Glutamatergic neuron (in vitro differentiated cells): ENCODE measurements at regions not wholly inside any gene's neighbourhood (a gene's known extent, or its start where the extent isn't known, plus 50 kb on each side); places are given as distances from the start of the nearest gene placed in this dataset.

Experiments
- DNase-seq: peaks from one replicate; pipeline ENCODE4 v3.0.0; 2022
- H3K27ac Mint-ChIP-seq: one replicate; pipeline ENCODE4 v1.8.0; 2020; ENCODE audit warnings: mild to moderate bottlenecking, mixed read lengths, inconsistent platforms; ENCODE audit not compliant: unreplicated experiment
- H3K27me3 Mint-ChIP-seq: one replicate; pipeline ENCODE4 v1.8.0; 2020; ENCODE audit warnings: mild to moderate bottlenecking, moderate library complexity, mixed read lengths, inconsistent platforms; ENCODE audit not compliant: unreplicated experiment
- H3K36me3 Mint-ChIP-seq: one replicate; pipeline ENCODE4 v1.8.0; 2020; ENCODE audit warnings: mild to moderate bottlenecking, mixed read lengths, inconsistent platforms; ENCODE audit not compliant: unreplicated experiment
- H3K4me1 Mint-ChIP-seq: one replicate; pipeline ENCODE4 v1.8.0; 2020; ENCODE audit warnings: mild to moderate bottlenecking, low read depth, mixed read lengths, inconsistent platforms; ENCODE audit not compliant: unreplicated experiment
- H3K4me3 Mint-ChIP-seq: one replicate; pipeline ENCODE4 v1.8.0; 2020; ENCODE audit warnings: mild to moderate bottlenecking, mixed read lengths, inconsistent platforms; ENCODE audit not compliant: unreplicated experiment
- H3K9me3 Mint-ChIP-seq: one replicate; pipeline ENCODE4 v1.8.0; 2020; ENCODE audit warnings: mild to moderate bottlenecking, moderate library complexity, mixed read lengths, inconsistent platforms; ENCODE audit not compliant: unreplicated experiment
- TF ChIP-seq, protein P1 (sequence below): fragments of 200-600 bp; sonication (generic); IDR thresholded peaks from one replicate; pipeline ENCODE4 v1.5.0; 2021; ENCODE audit not compliant: partially characterized antibody, unreplicated experiment

DNA sequence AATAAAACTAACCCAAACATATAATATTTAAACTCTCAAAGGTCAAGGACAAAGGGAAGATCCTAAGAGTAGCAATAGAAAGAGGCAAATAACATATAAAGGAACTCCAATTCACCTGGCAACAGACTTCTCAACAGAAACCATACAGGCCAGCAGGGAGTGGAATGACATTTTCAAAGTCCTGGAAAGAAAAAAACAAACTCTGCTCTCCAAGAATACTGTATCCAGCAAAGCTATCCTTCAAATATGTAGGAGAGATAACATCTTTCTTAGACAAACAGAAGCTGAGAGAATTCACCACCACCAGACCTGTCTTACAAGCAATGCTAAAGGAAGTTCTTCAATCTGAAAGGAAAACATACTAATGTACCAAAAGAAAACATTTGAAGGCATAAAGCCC, 51.5 kb upstream of the TMEM158 start:
- no peak for DNase-seq
- TF ChIP-seq, protein P1, sequence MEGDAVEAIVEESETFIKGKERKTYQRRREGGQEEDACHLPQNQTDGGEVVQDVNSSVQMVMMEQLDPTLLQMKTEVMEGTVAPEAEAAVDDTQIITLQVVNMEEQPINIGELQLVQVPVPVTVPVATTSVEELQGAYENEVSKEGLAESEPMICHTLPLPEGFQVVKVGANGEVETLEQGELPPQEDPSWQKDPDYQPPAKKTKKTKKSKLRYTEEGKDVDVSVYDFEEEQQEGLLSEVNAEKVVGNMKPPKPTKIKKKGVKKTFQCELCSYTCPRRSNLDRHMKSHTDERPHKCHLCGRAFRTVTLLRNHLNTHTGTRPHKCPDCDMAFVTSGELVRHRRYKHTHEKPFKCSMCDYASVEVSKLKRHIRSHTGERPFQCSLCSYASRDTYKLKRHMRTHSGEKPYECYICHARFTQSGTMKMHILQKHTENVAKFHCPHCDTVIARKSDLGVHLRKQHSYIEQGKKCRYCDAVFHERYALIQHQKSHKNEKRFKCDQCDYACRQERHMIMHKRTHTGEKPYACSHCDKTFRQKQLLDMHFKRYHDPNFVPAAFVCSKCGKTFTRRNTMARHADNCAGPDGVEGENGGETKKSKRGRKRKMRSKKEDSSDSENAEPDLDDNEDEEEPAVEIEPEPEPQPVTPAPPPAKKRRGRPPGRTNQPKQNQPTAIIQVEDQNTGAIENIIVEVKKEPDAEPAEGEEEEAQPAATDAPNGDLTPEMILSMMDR, result no peak
- H3K4me3 Mint-ChIP-seq, result no peak overlapping the region
- H3K4me1 Mint-ChIP-seq, result peaks cover 6% of the 10 kb centered on the region
- H3K9me3 Mint-ChIP-seq, result peaks cover 2% of the 10 kb centered on the region
- H3K36me3 Mint-ChIP-seq, result peaks cover 10% of the 10 kb centered on the region
- H3K27ac Mint-ChIP-seq, result no peak overlapping the region
- H3K27me3 Mint-ChIP-seq, result no peaks in the 10 kb centered on the region

DNA sequence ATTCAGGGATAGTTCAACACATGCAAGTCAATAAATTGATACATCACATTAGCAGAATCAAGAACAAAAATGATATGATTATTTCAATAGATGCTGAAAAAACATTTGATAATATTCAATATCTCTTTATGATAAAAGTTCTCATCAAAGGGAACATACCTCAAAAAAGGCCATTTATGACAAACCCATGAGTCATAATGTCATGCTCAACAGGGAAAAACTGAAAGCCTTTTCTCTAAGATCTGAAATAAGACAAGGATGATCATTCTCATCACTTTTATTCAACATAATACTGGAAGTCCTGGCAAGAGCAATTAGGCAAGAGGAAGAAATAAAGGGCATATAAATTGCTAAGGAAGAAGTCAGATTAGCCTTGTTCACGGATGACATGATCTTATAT, 54.1 kb upstream of the TMEM158 start:
- Mint-ChIP-seq H3K9me3 (peaks cover under 1% of the 10 kb centered on the region), H3K4me1 (no peaks in the 10 kb centered on the region), H3K4me3 (no peak overlapping the region), H3K27ac (no peak overlapping the region), H3K27me3 (no peaks in the 10 kb centered on the region), H3K36me3 (peaks cover 10% of the 10 kb centered on the region)
- DNase-seq, result no peak
- TF ChIP-seq, protein P1, result no peak

DNA sequence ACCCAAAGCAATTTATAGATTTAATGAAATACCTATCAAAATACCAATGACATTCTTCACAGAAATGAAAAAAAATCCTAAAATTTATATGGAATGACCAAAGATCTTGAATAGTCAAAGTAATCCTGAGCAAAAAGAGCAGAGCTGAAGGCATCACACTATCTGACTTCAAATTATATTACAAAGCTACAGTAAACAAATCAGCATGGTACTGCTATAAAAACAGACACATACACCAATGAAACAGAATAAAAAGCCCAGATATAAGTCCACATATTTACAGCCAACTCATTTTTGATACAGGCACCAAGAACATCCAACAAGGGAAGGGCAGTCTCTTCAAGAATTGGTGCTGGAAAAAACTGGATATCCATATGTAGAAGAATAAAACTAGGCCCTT, 54.9 kb upstream of the TMEM158 start:
- no peaks in the 10 kb centered on the region for H3K27me3 Mint-ChIP-seq
- H3K4me1 Mint-ChIP-seq, result no peaks in the 10 kb centered on the region
- no peak for DNase-seq
- no peaks in the 10 kb centered on the region for H3K9me3 Mint-ChIP-seq
- H3K36me3 Mint-ChIP-seq, result peaks cover 10% of the 10 kb centered on the region
- H3K27ac Mint-ChIP-seq, result no peak overlapping the region
- TF ChIP-seq, protein P1, result no peak
- no peak overlapping the region for H3K4me3 Mint-ChIP-seq

DNA sequence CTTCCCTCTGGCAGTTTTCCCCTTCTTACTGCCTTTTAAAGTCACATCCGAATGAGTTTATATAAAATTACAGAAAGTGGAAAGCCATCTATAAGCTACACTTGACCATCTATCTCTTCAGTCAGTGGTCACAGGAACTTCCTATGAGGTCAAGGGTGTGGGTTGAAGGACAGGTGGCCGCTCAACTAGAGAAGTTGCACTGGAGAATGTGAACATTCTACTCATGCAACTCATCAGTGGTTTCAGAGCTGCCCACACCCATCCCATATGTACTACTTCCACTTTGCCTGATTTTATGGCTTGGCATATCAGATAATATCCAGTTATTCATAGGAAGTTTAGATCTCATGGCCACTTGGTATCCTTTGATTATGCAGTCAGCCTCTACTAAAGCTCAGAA, 57.4 kb upstream of the TMEM158 start:
- no peak for DNase-seq
- Mint-ChIP-seq H3K27ac (no peak overlapping the region), H3K27me3 (no peaks in the 10 kb centered on the region), H3K4me1 (no peaks in the 10 kb centered on the region), H3K36me3 (peaks cover 7% of the 10 kb centered on the region), H3K9me3 (no peaks in the 10 kb centered on the region), H3K4me3 (no peak overlapping the region)
- TF ChIP-seq, protein P1, result no peak

DNA sequence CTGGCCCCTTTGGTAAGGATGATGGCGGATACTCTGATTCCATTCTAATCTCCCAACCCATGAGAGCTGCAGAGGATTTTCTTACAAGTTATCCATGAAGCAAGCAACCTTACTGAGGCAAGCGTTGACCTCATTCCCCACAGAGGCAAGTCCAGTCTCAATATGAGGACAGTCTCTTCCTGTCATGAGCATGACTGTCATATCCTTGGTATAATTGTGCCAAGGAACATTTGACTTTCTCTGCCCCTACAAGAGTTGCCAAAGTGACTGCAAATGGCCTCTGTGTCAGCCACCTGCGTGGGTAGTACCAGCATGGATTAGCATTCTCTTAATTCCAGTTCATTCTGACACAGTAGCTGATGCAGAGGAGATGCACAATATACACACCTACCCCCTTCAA, 71.2 kb upstream of the TMEM158 start:
- Mint-ChIP-seq H3K9me3 (no peaks in the 10 kb centered on the region), H3K4me3 (no peak overlapping the region), H3K36me3 (no peaks in the 10 kb centered on the region), H3K27me3 (no peaks in the 10 kb centered on the region), H3K4me1 (no peaks in the 10 kb centered on the region), H3K27ac (no peak overlapping the region)
- DNase-seq, result no peak
- TF ChIP-seq, protein P1, result no peak
